Thyroid gland (tissue), 4 donors: ENCODE measurements at regions not wholly inside any gene's neighbourhood (a gene's known extent, or its start where the extent isn't known, plus 50 kb on each side); places are given as distances from the start of the nearest gene placed in this dataset.

ENCODE experiments used
- DNase-seq, 2 donors: peaks; one replicate each; pipeline ENCODE4 v3.0.0-alpha.2; 2019
- H3K27ac ChIP-seq, 3 donors: fragments of 200-600 bp; sonication (generic); 1 replicate in 2 of 3; 2 replicates in 1 of 3; pipeline ENCODE4 v1.5.1; 2016 to 2019; ENCODE audit warnings: mild to moderate bottlenecking in 1 of 3, moderate library complexity in 1 of 3
- H3K27me3 ChIP-seq: fragments of 200-600 bp; sonication (generic); one replicate; pipeline ENCODE4 v1.5.1; 2019
- H3K36me3 ChIP-seq, 2 donors: fragments of 200-600 bp; sonication (generic); one replicate each; pipeline ENCODE4 v1.5.1; 2016 to 2019
- H3K4me1 ChIP-seq, 2 donors: fragments of 200-600 bp; sonication (generic); one replicate each; pipeline ENCODE4 v1.5.1; 2017 to 2019
- H3K4me3 ChIP-seq, 3 donors: fragments of 200-600 bp; sonication (generic); replicated peaks in 1 of 3; 1 replicate in 2 of 3; 2 replicates in 1 of 3; pipeline ENCODE4 v1.5.1; 2016; ENCODE audit warnings: mild to moderate bottlenecking in 1 of 3
- H3K9me3 ChIP-seq: fragments of 200-600 bp; sonication (generic); one replicate; pipeline ENCODE4 v1.5.1; 2017
- POLR2A ChIP-seq, 2 donors: fragments of 450-650 bp; IDR thresholded peaks; one replicate each; pipeline ENCODE4 v1.6.1; 2017; ENCODE audit warnings: antibody characterized with exemption in 2 of 2, mild to moderate bottlenecking in 2 of 2, moderate library complexity in 1 of 2
- WGBS, 2 donors: methylation state at CpG; one replicate each; pipeline ENCODE4 v1.1.5; 2017; 5-methylcytosine and 5-hydroxymethylcytosine counted together
- intact Hi-C: fragments of 100-400 bp; cut with DNase I; formaldehyde crosslinking; loops from one replicate; pipeline ENCODE4 v1.15.1; 2023
- TF ChIP-seq, protein P1 (sequence below), 6 experiments: fragments of 200-600 bp in 3 of 6; fragments of 450-650 bp in 3 of 6; sonication (generic) in 3 of 6; IDR thresholded peaks; one replicate each; pipeline ENCODE4 v1.5.1; 2016 to 2019; ENCODE audit warnings: antibody characterized with exemption in 6 of 6, mild to moderate bottlenecking in 2 of 6, inconsistent platforms in 1 of 6, moderate library complexity in 1 of 6

DNA sequence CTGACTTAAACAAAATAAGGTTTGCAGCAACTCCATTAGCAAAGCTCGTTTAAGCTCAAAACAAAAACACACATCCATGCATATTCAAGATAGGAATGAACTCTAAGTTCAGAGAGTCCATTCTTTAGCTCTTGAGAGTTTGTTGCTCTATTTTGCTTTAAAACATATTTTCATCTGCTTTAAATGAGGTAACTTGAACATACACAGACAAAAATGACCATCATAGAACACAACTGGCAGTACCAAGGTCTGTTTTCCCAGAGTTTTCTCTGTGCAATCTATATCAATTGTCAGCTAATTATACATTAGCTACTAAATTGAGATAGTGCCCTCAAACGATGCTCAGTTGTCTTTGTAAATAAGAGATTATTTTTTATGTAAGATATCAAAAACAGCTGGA is 423.2 kb upstream of the ANO3 start:
- Histone ChIP-seq H3K27ac (no peak overlapping the region), H3K9me3 (no peaks in the 10 kb centered on the region), H3K4me1 (no peaks in the 10 kb centered on the region), H3K4me3 (no peak overlapping the region), H3K36me3 (no peaks in the 10 kb centered on the region), H3K27me3 (no peaks in the 10 kb centered on the region)
- no peak for TF ChIP-seq POLR2A (IDR thresholded peaks at IDR 0.05)
- TF ChIP-seq, protein P1, sequence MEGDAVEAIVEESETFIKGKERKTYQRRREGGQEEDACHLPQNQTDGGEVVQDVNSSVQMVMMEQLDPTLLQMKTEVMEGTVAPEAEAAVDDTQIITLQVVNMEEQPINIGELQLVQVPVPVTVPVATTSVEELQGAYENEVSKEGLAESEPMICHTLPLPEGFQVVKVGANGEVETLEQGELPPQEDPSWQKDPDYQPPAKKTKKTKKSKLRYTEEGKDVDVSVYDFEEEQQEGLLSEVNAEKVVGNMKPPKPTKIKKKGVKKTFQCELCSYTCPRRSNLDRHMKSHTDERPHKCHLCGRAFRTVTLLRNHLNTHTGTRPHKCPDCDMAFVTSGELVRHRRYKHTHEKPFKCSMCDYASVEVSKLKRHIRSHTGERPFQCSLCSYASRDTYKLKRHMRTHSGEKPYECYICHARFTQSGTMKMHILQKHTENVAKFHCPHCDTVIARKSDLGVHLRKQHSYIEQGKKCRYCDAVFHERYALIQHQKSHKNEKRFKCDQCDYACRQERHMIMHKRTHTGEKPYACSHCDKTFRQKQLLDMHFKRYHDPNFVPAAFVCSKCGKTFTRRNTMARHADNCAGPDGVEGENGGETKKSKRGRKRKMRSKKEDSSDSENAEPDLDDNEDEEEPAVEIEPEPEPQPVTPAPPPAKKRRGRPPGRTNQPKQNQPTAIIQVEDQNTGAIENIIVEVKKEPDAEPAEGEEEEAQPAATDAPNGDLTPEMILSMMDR (IDR thresholded peaks at IDR 0.05): no peak
- WGBS, 2 donors: 71 to 76% methylated on average over 2 of the region's 2 CpGs
- DNase-seq: no peak
- intact Hi-C loops: no loop called here

DNA sequence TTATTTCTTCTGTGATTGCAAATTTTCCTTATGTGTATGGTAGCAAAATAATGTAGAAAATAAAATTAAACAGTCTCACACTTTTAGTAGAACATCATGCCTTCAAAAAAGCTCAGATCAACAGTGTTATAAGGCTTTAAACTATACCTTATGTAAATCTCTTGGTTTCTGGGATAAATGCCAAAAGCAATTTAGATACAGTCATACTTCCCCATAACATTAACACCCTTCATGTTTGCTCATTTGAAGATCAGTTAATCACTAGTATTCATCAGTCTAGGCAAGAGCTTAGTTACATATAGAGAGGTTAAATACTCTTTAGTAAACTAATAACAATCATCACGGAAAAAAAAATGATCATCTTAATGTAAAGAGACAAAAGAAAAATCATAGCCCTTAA is 421.8 kb upstream of the ANO3 start:
- TF ChIP-seq, protein P1 (IDR thresholded peaks at IDR 0.05): no peak
- TF ChIP-seq POLR2A (IDR thresholded peaks at IDR 0.05): no peak
- H3K36me3 ChIP-seq: no peaks in the 10 kb centered on the region
- no peak for DNase-seq
- no peak overlapping the region for H3K27ac ChIP-seq
- WGBS, 2 donors: 75 to 85% methylated on average over 1 of the region's 1 CpG
- no peaks in the 10 kb centered on the region for H3K27me3 ChIP-seq
- no peak overlapping the region for H3K4me3 ChIP-seq
- no peaks in the 10 kb centered on the region for H3K9me3 ChIP-seq
- intact Hi-C loops: no loop called here
- H3K4me1 ChIP-seq: no peaks in the 10 kb centered on the region

DNA sequence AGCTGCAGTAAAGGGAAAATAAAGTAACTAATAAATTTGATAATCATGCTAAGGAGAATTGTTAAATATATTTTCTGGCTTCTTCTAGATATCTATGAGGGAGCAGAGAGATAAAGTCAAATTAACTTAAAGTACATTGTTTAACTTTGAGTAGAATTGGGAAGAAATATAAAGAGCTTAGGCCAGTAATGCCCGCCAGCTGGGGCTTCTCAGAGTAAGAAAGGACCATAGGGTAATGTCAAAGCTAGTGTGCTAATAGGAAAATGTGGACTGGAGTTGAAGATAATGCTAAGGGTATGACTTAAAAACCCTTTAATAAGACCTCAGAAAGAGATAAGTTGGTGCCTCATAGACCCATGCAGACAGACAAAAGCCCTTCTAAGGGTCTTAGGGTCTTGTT is 411.6 kb upstream of the ANO3 start:
- TF ChIP-seq, protein P1 (IDR thresholded peaks at IDR 0.05): no peak
- TF ChIP-seq POLR2A (IDR thresholded peaks at IDR 0.05): no peak
- Histone ChIP-seq H3K4me1 (no peaks in the 10 kb centered on the region), H3K9me3 (no peaks in the 10 kb centered on the region), H3K4me3 (no peak overlapping the region), H3K27me3 (no peaks in the 10 kb centered on the region), H3K27ac (no peak overlapping the region), H3K36me3 (no peaks in the 10 kb centered on the region)
- 77 to 79% methylated on average over 1 of the region's 1 CpG for WGBS, 2 donors
- no peak for DNase-seq
- intact Hi-C loops: no loop called here

DNA sequence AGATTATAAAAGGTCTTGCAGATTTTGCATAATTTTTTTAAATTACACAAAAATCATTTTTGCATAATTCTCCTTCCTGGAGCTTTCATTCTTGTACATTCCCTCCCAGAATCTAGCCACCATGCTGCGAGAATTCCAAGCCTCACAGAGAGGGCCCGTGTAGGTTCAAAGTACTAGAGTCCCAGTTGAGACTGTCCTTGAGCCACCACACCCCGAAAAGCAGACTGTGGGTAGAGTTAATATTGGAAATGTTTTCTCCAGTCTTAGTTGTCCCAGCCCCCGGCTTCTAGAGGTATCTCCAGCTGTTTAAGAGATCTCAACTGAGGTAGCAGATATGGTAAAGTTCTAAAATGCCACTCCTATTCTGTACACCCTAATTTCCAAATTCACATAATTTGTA is 407.3 kb upstream of the ANO3 start:
- no peaks in the 10 kb centered on the region for H3K4me1 ChIP-seq
- no peaks in the 10 kb centered on the region for H3K36me3 ChIP-seq
- no peak for TF ChIP-seq POLR2A (IDR thresholded peaks at IDR 0.05)
- TF ChIP-seq, protein P1 (IDR thresholded peaks at IDR 0.05): no peak
- intact Hi-C loops: no loop called here
- 86 to 89% methylated on average over 4 of the region's 4 CpGs for WGBS, 2 donors
- no peak overlapping the region for H3K27ac ChIP-seq
- no peaks in the 10 kb centered on the region for H3K9me3 ChIP-seq
- H3K27me3 ChIP-seq: no peaks in the 10 kb centered on the region
- no peak overlapping the region for H3K4me3 ChIP-seq
- DNase-seq: no peak

DNA sequence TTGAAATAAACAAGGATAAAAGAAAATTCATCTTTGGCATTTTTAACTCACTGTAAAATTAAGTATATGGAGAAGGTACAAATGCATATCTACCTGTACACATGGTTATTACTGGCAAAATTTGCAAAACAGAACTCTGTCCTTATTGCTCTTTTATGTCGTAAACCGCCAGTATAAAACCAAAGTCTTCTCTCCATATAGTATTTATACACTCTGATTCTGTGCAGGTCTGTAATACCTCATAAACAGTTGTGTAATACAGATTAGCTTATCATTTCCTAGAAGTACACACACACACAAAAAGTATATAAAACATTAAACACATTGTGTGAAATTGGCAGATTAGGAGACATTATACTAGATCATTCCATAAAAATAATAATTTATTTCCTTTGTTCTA is 406.6 kb upstream of the ANO3 start:
- Histone ChIP-seq H3K4me1 (no peaks in the 10 kb centered on the region), H3K27ac (no peak overlapping the region), H3K4me3 (no peak overlapping the region), H3K9me3 (no peaks in the 10 kb centered on the region), H3K27me3 (no peaks in the 10 kb centered on the region), H3K36me3 (no peaks in the 10 kb centered on the region)
- intact Hi-C loops: no loop called here
- no peak for TF ChIP-seq POLR2A (IDR thresholded peaks at IDR 0.05)
- TF ChIP-seq, protein P1 (IDR thresholded peaks at IDR 0.05): no peak
- 97 to 99% methylated on average over 2 of the region's 2 CpGs for WGBS, 2 donors
- no peak for DNase-seq
